ENCODE measurements at regions not wholly inside any gene's neighbourhood (a gene's known extent, or its start where the extent isn't known, plus 50 kb on each side); places are given as distances from the start of the nearest gene placed in this dataset.

GRCh38 chr3:182385356-182385755 is 407.9 kb upstream of the ATP11B start:
- Histone ChIP-seq H3K4me1 (ENCODE audit: control insufficient read depth, insufficient read depth, low read length) (no peaks in the 10 kb centered on the region), H3K4me3 (ENCODE audit: low read depth in 2 of 2, low read length in 2 of 2) (no peak overlapping the region), H3K27ac (ENCODE audit: low read length) (no peak overlapping the region), H3K27me3 (ENCODE audit: control insufficient read depth, insufficient read depth, low read length) (no peaks in the 10 kb centered on the region), H3K36me3 (ENCODE audit: control insufficient read depth, insufficient read depth, low read length) (no peaks in the 10 kb centered on the region), H3K9me3 (ENCODE audit: control insufficient read depth, insufficient read depth, low read depth, low read length) (no peaks in the 10 kb centered on the region)
- no peak for ATAC-seq
- no TSS peak for BruUV-seq (replicated peaks)
- no peak for TF ChIP-seq TCF7L2 (IDR thresholded peaks at IDR 0.05; ENCODE audit: low read depth, low read length)
- TF ChIP-seq, protein P1, sequence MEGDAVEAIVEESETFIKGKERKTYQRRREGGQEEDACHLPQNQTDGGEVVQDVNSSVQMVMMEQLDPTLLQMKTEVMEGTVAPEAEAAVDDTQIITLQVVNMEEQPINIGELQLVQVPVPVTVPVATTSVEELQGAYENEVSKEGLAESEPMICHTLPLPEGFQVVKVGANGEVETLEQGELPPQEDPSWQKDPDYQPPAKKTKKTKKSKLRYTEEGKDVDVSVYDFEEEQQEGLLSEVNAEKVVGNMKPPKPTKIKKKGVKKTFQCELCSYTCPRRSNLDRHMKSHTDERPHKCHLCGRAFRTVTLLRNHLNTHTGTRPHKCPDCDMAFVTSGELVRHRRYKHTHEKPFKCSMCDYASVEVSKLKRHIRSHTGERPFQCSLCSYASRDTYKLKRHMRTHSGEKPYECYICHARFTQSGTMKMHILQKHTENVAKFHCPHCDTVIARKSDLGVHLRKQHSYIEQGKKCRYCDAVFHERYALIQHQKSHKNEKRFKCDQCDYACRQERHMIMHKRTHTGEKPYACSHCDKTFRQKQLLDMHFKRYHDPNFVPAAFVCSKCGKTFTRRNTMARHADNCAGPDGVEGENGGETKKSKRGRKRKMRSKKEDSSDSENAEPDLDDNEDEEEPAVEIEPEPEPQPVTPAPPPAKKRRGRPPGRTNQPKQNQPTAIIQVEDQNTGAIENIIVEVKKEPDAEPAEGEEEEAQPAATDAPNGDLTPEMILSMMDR (IDR thresholded peaks at IDR 0.05) = no peak
- TF ChIP-seq POLR2AphosphoS5 (IDR thresholded peaks at IDR 0.05; ENCODE audit: low read depth, low read length) = no peak
- TF ChIP-seq SIN3A (IDR thresholded peaks at IDR 0.05; ENCODE audit: borderline replicate concordance, insufficient read depth, low read depth, low read length) = no peak
- no peak for TF ChIP-seq REST (IDR thresholded peaks at IDR 0.05; ENCODE audit: insufficient read depth in 1 of 2, low read depth in 2 of 2, low read length in 1 of 2)
- ChIA-PET CTCF (no interaction called here), POLR2A (no interaction called here)
- in situ Hi-C loops (cut with HindIII; ENCODE audit: low pct_unique_long_range_greater_than_20kb, low sequenced_read_pairs) (no loop called here), intact Hi-C loops (cut with micrococcal nuclease; ENCODE audit: unreplicated experiment) (no loop called here)
- no peak for DNase-seq (ENCODE audit: low read depth, low spot score)

- no peaks in the 10 kb centered on the region for H3K9me3 ChIP-seq (ENCODE audit: control insufficient read depth, insufficient read depth, low read depth, low read length)
- no peak overlapping the region for H3K27ac ChIP-seq (ENCODE audit: low read length)
- intact Hi-C loops (cut with micrococcal nuclease; ENCODE audit: unreplicated experiment) = no loop called here
- TF ChIP-seq TCF7L2 (IDR thresholded peaks at IDR 0.05; ENCODE audit: low read depth, low read length) (no peak), REST (IDR thresholded peaks at IDR 0.05; ENCODE audit: insufficient read depth in 1 of 2, low read depth in 2 of 2, low read length in 1 of 2) (no peak), POLR2AphosphoS5 (IDR thresholded peaks at IDR 0.05; ENCODE audit: low read depth, low read length) (no peak), SIN3A (IDR thresholded peaks at IDR 0.05; ENCODE audit: borderline replicate concordance, insufficient read depth, low read depth, low read length) (no peak)
- TF ChIP-seq, protein P1 (IDR thresholded peaks at IDR 0.05) = no peak
- DNase-seq (ENCODE audit: low read depth, low spot score) (no peak), ATAC-seq (no peak)
- H3K4me1 ChIP-seq (ENCODE audit: control insufficient read depth, insufficient read depth, low read length) = no peaks in the 10 kb centered on the region
- POLR2A ChIA-PET = no interaction called here
- no peak overlapping the region for H3K4me3 ChIP-seq (ENCODE audit: low read depth in 2 of 2, low read length in 2 of 2)
- no peaks in the 10 kb centered on the region for H3K36me3 ChIP-seq (ENCODE audit: control insufficient read depth, insufficient read depth, low read length)
- CTCF ChIA-PET = no interaction called here
- in situ Hi-C loops (cut with HindIII; ENCODE audit: low pct_unique_long_range_greater_than_20kb, low sequenced_read_pairs) = no loop called here
- BruUV-seq (replicated peaks) = no TSS peak
- 0 out of 2 replicates have a peak, but pooled peaks cover 2% of the 10 kb centered on the region for H3K27me3 ChIP-seq (ENCODE audit: control insufficient read depth, insufficient read depth, low read length)
Measured at GRCh38 chr3:182388506-182388905, 404.8 kb upstream of the ATP11B start.

All from Panc1 (cell line).